Pons (tissue), 1 donor: ENCODE measurements at regions not wholly inside any gene's neighbourhood (a gene's known extent, or its start where the extent isn't known, plus 50 kb on each side); places are given as distances from the start of the nearest gene placed in this dataset.

Experiments
- DNase-seq: peaks from one replicate; pipeline ENCODE4 v3.0.0-alpha.2; 2016; ENCODE audit warnings: low spot score

GRCh38 chr10:131735577-131735976 is 165.2 kb upstream of the PPP2R2D start:
- DNase-seq: no peak

GRCh38 chr10:131736321-131736980 is 164.4 kb upstream of the PPP2R2D start:
- DNase-seq: no peak

GRCh38 chr10:131737543-131738395 is 163.0 kb upstream of the PPP2R2D start:
- DNase-seq: no peak

GRCh38 chr10:131738396-131738735 is 162.4 kb upstream of the PPP2R2D start:
- no peak for DNase-seq

- no peak for DNase-seq
Measured at GRCh38 chr10:131739206-131739605, 161.6 kb upstream of the PPP2R2D start.

GRCh38 chr10:131742500-131742951 is 158.3 kb upstream of the PPP2R2D start:
- DNase-seq: no peak

GRCh38 chr10:131743190-131744151 is 157.3 kb upstream of the PPP2R2D start:
- DNase-seq: no peak

- no peak for DNase-seq
Measured at GRCh38 chr10:131744346-131744745, 156.5 kb upstream of the PPP2R2D start.

GRCh38 chr10:131745591-131745990 is 155.2 kb upstream of the PPP2R2D start:
- DNase-seq: no peak

- DNase-seq: no peak
Measured at GRCh38 chr10:131746241-131746711, 154.5 kb upstream of the PPP2R2D start.

- no peak for DNase-seq
Measured at GRCh38 chr10:131746785-131747184, 154.0 kb upstream of the PPP2R2D start.

- DNase-seq: no peak
Measured at GRCh38 chr10:131747251-131747650, 153.6 kb upstream of the PPP2R2D start.

GRCh38 chr10:131747791-131748190 is 153.0 kb upstream of the PPP2R2D start:
- no peak for DNase-seq

- DNase-seq: no peak
Measured at GRCh38 chr10:131748191-131748590, 152.6 kb upstream of the PPP2R2D start.

- no peak for DNase-seq
Measured at GRCh38 chr10:131748831-131749766, 151.7 kb upstream of the PPP2R2D start.

GRCh38 chr10:131749767-131750142 is 151.1 kb upstream of the PPP2R2D start:
- DNase-seq: no peak

- no peak for DNase-seq
Measured at GRCh38 chr10:131750171-131750895, 150.5 kb upstream of the PPP2R2D start.

GRCh38 chr10:131750973-131751826 is 149.6 kb upstream of the PPP2R2D start:
- no peak for DNase-seq
